Nephron (organoid): ENCODE measurements at regions not wholly inside any gene's neighbourhood (a gene's known extent, or its start where the extent isn't known, plus 50 kb on each side); places are given as distances from the start of the nearest gene placed in this dataset.

ENCODE experiments used
- H3K27ac Mint-ChIP-seq, 3 experiments: 2 replicates each; pipeline ENCODE4 v1.8.0; 2020; ENCODE audit warnings: mixed read lengths in 3 of 3, mild to moderate bottlenecking in 2 of 3, moderate library complexity in 1 of 3
- H3K27me3 Mint-ChIP-seq: 2 replicates; pipeline ENCODE4 v1.8.0; 2021; ENCODE audit warnings: low read depth, mild to moderate bottlenecking, moderate library complexity, mixed read lengths
- H3K36me3 Mint-ChIP-seq: 2 replicates; pipeline ENCODE4 v1.8.0; 2020; ENCODE audit warnings: low read depth, mixed read lengths
- H3K4me1 Mint-ChIP-seq: 2 replicates; pipeline ENCODE4 v1.8.0; 2020; ENCODE audit warnings: mixed read lengths
- H3K4me3 Mint-ChIP-seq, 3 experiments: 2 replicates each; pipeline ENCODE4 v1.8.0; 2020; ENCODE audit warnings: mild to moderate bottlenecking in 3 of 3, mixed read lengths in 3 of 3, moderate library complexity in 2 of 3
- H3K9me3 Mint-ChIP-seq: 2 replicates; pipeline ENCODE4 v1.8.0; 2020; ENCODE audit warnings: mixed read lengths
- TF ChIP-seq, protein P1 (sequence below), 3 experiments: fragments of 200-600 bp; sonication (generic); IDR thresholded peaks; one replicate each; pipeline ENCODE4 v1.5.0; 2021; ENCODE audit warnings: antibody characterized with exemption in 3 of 3; ENCODE audit not compliant: unreplicated experiment in 3 of 3

DNA sequence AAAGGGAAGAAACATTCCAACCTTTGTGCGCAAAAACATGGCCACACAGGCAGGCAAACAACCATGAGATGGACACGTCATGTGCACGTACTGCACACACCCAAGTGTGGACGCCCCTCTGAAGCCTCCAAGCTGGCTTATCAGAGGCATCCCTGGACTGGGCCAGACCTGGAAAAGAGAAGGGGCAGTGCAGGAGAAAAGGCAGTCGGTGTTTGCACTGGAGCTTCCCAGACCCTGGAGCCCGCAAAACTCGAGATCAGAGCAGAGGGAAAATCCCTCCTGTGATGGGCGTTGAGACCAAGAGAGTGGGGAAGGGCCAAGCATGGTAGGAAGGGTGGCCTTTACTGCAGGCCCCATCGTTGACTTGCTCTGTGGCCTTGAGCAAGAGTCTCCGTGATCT lies 269.5 kb downstream of the CYRIA start:
- TF ChIP-seq, protein P1, sequence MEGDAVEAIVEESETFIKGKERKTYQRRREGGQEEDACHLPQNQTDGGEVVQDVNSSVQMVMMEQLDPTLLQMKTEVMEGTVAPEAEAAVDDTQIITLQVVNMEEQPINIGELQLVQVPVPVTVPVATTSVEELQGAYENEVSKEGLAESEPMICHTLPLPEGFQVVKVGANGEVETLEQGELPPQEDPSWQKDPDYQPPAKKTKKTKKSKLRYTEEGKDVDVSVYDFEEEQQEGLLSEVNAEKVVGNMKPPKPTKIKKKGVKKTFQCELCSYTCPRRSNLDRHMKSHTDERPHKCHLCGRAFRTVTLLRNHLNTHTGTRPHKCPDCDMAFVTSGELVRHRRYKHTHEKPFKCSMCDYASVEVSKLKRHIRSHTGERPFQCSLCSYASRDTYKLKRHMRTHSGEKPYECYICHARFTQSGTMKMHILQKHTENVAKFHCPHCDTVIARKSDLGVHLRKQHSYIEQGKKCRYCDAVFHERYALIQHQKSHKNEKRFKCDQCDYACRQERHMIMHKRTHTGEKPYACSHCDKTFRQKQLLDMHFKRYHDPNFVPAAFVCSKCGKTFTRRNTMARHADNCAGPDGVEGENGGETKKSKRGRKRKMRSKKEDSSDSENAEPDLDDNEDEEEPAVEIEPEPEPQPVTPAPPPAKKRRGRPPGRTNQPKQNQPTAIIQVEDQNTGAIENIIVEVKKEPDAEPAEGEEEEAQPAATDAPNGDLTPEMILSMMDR (IDR thresholded peaks at IDR 0.05; ENCODE audit: unreplicated experiment in 3 of 3): no peak
- Mint-ChIP-seq H3K4me1 (no peaks in the 10 kb centered on the region), H3K36me3 (no peaks in the 10 kb centered on the region), H3K4me3 (no peak overlapping the region), H3K9me3 (no peaks in the 10 kb centered on the region), H3K27ac (no peak overlapping the region), H3K27me3 (peaks cover 3% of the 10 kb centered on the region)

DNA sequence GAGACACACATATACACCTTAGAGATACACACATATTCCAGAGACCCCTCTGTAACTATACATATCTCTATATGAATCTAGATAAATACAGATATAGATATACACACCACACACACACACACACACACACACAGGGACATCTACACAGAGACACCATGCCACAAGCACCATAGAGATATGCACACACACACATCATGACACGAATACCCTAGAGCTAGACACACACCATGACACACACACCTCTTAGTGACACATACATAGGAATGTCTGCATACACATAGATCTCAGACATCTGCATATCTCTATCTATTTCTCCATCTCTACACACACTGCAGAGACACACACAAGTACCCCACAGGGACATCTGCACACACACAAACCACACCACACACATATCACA lies 270.0 kb downstream of the CYRIA start:
- Mint-ChIP-seq H3K27ac (no peak overlapping the region), H3K9me3 (no peaks in the 10 kb centered on the region), H3K4me3 (no peak overlapping the region), H3K36me3 (no peaks in the 10 kb centered on the region), H3K4me1 (no peaks in the 10 kb centered on the region), H3K27me3 (peaks cover 3% of the 10 kb centered on the region)
- TF ChIP-seq, protein P1 (IDR thresholded peaks at IDR 0.05; ENCODE audit: unreplicated experiment in 3 of 3): no peak

DNA sequence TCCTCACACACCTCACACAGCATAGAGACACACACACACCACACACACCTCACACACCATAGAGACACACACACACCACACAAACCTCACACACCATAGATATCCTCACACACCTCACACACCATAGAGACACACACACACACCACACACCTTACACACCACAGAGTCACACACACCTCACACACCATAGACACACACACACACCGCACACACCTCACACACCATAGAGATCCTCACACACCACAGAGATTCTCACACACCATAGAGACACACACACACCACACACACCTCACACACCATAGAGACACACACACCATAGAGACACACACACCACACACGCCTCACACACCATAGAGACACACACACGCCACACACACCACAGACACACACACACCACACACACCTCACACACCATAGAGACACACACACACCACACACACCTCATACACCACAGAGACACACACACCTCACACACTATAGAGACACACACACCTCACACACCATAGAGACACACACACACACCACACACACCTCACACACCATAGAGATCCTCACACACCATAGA lies 270.6 kb downstream of the CYRIA start:
- no peak overlapping the region for H3K4me3 Mint-ChIP-seq
- H3K27me3 Mint-ChIP-seq: peaks cover 3% of the 10 kb centered on the region
- TF ChIP-seq, protein P1 (IDR thresholded peaks at IDR 0.05; ENCODE audit: unreplicated experiment in 3 of 3): no peak
- H3K4me1 Mint-ChIP-seq: no peaks in the 10 kb centered on the region
- no peaks in the 10 kb centered on the region for H3K36me3 Mint-ChIP-seq
- no peaks in the 10 kb centered on the region for H3K9me3 Mint-ChIP-seq
- no peak overlapping the region for H3K27ac Mint-ChIP-seq

DNA sequence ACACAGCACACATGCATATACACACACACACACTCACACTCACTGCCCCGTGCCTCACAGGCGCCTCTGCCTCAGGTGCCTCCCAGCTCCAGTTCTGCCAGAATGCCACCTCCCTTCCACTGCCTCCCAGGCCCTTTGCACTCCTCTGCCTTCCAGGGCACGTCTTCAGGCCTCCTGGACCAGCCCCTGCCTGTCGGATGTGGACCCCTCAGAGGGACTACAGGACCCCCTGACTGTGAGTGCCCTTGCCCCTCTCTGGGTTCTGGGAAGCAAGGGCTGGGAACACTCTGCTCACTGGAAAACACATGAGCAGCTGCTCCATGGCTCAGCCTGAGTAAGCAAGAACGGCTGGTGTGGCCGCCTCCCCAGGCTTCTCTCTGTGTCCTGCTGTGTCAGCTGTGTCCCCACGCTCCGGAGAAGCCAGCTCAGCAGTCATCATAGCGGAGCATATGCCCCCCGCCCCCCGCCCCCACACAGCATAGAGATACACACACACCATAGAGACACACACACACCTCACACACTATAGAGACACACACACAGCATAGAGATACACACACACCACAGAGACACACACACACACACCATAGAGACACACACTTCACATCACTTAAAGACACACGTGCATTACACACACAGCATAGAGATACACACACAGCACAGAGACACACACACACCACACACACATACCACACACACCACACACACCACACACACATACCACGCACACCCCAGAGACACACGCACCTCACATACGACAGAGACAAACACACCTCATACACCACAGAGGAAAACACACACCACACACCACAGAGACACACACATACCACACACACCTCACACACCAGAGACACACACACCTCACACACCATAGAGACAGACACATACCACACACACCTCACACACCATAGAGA lies 271.3 kb downstream of the CYRIA start:
- H3K4me1 Mint-ChIP-seq: no peaks in the 10 kb centered on the region
- no peak overlapping the region for H3K27ac Mint-ChIP-seq
- H3K4me3 Mint-ChIP-seq: no peak overlapping the region
- peaks cover 3% of the 10 kb centered on the region for H3K27me3 Mint-ChIP-seq
- TF ChIP-seq, protein P1 (IDR thresholded peaks at IDR 0.05; ENCODE audit: unreplicated experiment in 3 of 3): no peak
- H3K36me3 Mint-ChIP-seq: no peaks in the 10 kb centered on the region
- H3K9me3 Mint-ChIP-seq: no peaks in the 10 kb centered on the region

DNA sequence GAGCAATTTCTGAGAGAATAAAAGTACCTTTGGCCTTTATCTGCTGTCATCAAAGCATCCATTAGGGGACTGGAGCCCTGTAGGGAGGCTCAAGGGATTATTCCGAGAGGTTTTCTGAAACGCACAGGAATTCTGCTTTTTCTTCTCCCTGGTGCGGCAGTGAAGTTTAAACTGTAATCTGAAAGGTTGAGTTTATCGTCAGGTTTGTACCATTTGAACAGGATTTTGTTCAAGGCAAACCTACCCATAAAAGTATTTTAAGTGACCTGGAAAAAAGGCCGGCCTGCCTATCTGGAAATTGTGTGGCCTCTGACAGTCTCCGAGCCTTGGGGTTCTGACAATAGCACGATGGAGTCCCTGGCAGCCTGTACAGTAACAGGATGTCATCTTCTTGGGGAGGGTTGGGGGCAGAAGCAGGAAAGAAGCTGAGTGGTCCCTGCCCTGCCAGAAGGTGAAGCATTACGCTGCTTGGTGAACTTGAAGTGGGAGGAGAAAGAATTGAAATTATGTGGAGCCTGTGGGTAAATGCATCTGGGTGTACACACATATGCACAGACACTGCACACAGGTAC lies 272.0 kb downstream of the CYRIA start:
- Mint-ChIP-seq H3K9me3 (no peaks in the 10 kb centered on the region), H3K27me3 (peaks cover 3% of the 10 kb centered on the region), H3K4me1 (no peaks in the 10 kb centered on the region), H3K36me3 (no peaks in the 10 kb centered on the region), H3K4me3 (no peak overlapping the region), H3K27ac (no peak overlapping the region)
- TF ChIP-seq, protein P1 (IDR thresholded peaks at IDR 0.05; ENCODE audit: unreplicated experiment in 3 of 3): no peak
